K562 (cell line): ENCODE measurements at regions not wholly inside any gene's neighbourhood (a gene's known extent, or its start where the extent isn't known, plus 50 kb on each side); places are given as distances from the start of the nearest gene placed in this dataset.
"Not testable (repeated sequence)": the region's sequence is repeated elsewhere in the genome, so short reads cannot be mapped to it uniquely, and the experiment has no call there.

ENCODE experiments used
- ATAC-seq: fragments of 200-7000 bp; cut with Tn5 transposase; 3 replicates; pipeline ENCODE4 v1.9.1; 2020; ENCODE audit warnings: moderate library complexity
- BruUV-seq: library from RNA; stranded (reverse); fragments of 400-500 nt; replicated peaks from 2 replicates; lab custom pipeline; 2021; lab: Mats Ljungman, UMichigan
- CTCF ChIA-PET: fragments of 300-600 bp; formaldehyde crosslinking; extraction: SDS; loops from one replicate; lab custom pipeline; 2021; ENCODE audit warnings: low intra/inter-chr PET ratio; lab: Yijun Ruan, JAX
- POLR2A ChIA-PET: fragments of 300-600, 350-650 bp; sonication (Branson Sonifier 250); formaldehyde crosslinking; extraction: SDS; loops from one replicate; lab custom pipeline; 2021; ENCODE audit warnings: antibody characterized with exemption, inconsistent platforms; lab: Yijun Ruan, JAX
- DNase-seq, 4 experiments: peaks; one replicate each; pipeline versions ENCODE4 v3.0.0 to v3.0.0-alpha.2; 2011 to 2018; ENCODE audit warnings: low spot score in 3 of 4, mixed read lengths in 3 of 4; ENCODE audit errors: extremely low read depth in 1 of 4
- FAIRE-seq: peaks from 2 replicates; lab custom pipeline; 2011; peaks lifted over from hg19 to GRCh38; lab: Jason Lieb, UNC
- H2AFZ ChIP-seq: 2 replicates; pipeline ENCODE4 v1.6.0; 2011; ENCODE audit warnings: low read depth, low read length, control low read depth, inconsistent platforms
- H3K27ac ChIP-seq: fragments of 200-600 bp; 3 replicates; pipeline ENCODE4 v1.8.0; 2011; ENCODE audit warnings: low read depth, mild to moderate bottlenecking, control low read depth, inconsistent platforms, low read length, moderate library complexity, mixed read lengths; ENCODE audit errors: extremely low read depth
- H3K27me3 ChIP-seq, 2 experiments: fragments of 300-600 bp in 1 of 2; 2 replicates in 1 of 2; 3 replicates in 1 of 2; pipeline versions ENCODE4 v1.6.0 to v1.8.0; 2011; ENCODE audit warnings: inconsistent platforms in 2 of 2, low read length in 2 of 2, mild to moderate bottlenecking in 1 of 2, mixed read lengths in 1 of 2, moderate library complexity in 1 of 2; ENCODE audit not compliant: control insufficient read depth in 2 of 2, insufficient read depth in 2 of 2
- H3K36me3 ChIP-seq: fragments of 300-600 bp; 3 replicates; pipeline ENCODE4 v1.8.0; 2011; ENCODE audit warnings: mild to moderate bottlenecking, low read length, inconsistent platforms; ENCODE audit not compliant: control insufficient read depth, insufficient read depth
- H3K4me1 ChIP-seq, 2 experiments: fragments of 200-600 bp in 1 of 2; replicated peaks in 1 of 2; 2 replicates in 1 of 2; 3 replicates in 1 of 2; pipeline versions ENCODE4 v1.5.1 to v1.8.0; 2011; ENCODE audit warnings: inconsistent platforms in 2 of 2, low read length in 2 of 2, mild to moderate bottlenecking in 1 of 2, mixed read lengths in 1 of 2, moderate library complexity in 1 of 2; ENCODE audit not compliant: control insufficient read depth in 2 of 2, insufficient read depth in 2 of 2
- H3K4me2 ChIP-seq: 2 replicates; pipeline ENCODE4 v1.6.1; 2011; ENCODE audit warnings: low read length, control low read depth, inconsistent platforms, mixed read lengths; ENCODE audit not compliant: insufficient read depth
- H3K4me3 ChIP-seq: fragments of 200-600 bp; sonication (generic), shearing (Covaris generic); 2 replicates; pipeline ENCODE4 v1.5.1; 2016; ENCODE audit warnings: control low read depth, inconsistent platforms
- H3K79me2 ChIP-seq: fragments of 200-600 bp; 3 replicates; pipeline ENCODE4 v1.8.0; 2011; ENCODE audit warnings: low read length, inconsistent platforms; ENCODE audit not compliant: control insufficient read depth, insufficient read depth
- H3K9ac ChIP-seq, 2 experiments: 2 replicates each; pipeline versions ENCODE4 v1.6.0 to v1.6.1; 2011; ENCODE audit warnings: low read depth in 2 of 2, low read length in 2 of 2, control low read depth in 1 of 2, inconsistent platforms in 1 of 2, mild to moderate bottlenecking in 1 of 2, mixed read lengths in 1 of 2; ENCODE audit not compliant: insufficient read depth in 1 of 2
- H3K9me1 ChIP-seq: one replicate; pipeline ENCODE4 v1.6.0; 2011; ENCODE audit warnings: inconsistent platforms, mild to moderate bottlenecking, low read length, moderate library complexity; ENCODE audit not compliant: control insufficient read depth, insufficient read depth
- H3K9me3 ChIP-seq: replicated peaks from 2 replicates; pipeline ENCODE4 v1.5.1; 2011; ENCODE audit warnings: low read depth, low read length, inconsistent platforms; ENCODE audit not compliant: control insufficient read depth, insufficient read depth
- H4K20me1 ChIP-seq: replicated peaks from 2 replicates; pipeline ENCODE4 v1.6.1; 2011; ENCODE audit warnings: low read length, inconsistent platforms, mixed read lengths; ENCODE audit not compliant: control insufficient read depth, insufficient read depth
- ATF1 ChIP-seq, 2 experiments: fragments of 450-650 bp in 1 of 2; IDR thresholded peaks; 2 replicates each; pipeline ENCODE4 v1.6.1; 2016; ENCODE audit warnings: missing compliant biosample characterization in 1 of 2, missing genetic modification characterization in 1 of 2
- BCOR ChIP-seq: fragments of 450-650 bp; IDR thresholded peaks from 2 replicates; pipeline ENCODE4 v1.6.1; 2016
- POLR2G ChIP-seq: fragments of 200-400 bp; formaldehyde crosslinking; IDR thresholded peaks from 2 replicates; pipeline ENCODE4 v1.6.1; 2017; ENCODE audit warnings: low read depth, mild to moderate bottlenecking, antibody characterized with exemption, low read length, moderate library complexity
- RBM22 ChIP-seq: fragments of 200-400 bp; formaldehyde crosslinking; IDR thresholded peaks from 2 replicates; pipeline ENCODE4 v1.6.1; 2018; ENCODE audit warnings: low read length, low read depth; ENCODE audit not compliant: poor library complexity, severe bottlenecking
- SMARCA5 ChIP-seq: fragments of 450-650 bp; IDR thresholded peaks from 2 replicates; pipeline ENCODE4 v1.6.1; 2016
- ZNF146 ChIP-seq: IDR thresholded peaks from one replicate; pipeline ENCODE4 v1.6.1; 2018; ENCODE audit warnings: missing compliant biosample characterization; ENCODE audit not compliant: unreplicated experiment
- WGBS: fragments of 100-300 bp; shearing (Covaris generic); methylation state at CpG from one replicate; pipeline ENCODE4 v1.1.6; 2016; ENCODE audit warnings: low coverage, mixed read lengths; ENCODE audit not compliant: insufficient coverage; ENCODE audit errors: missing lambda C conversion rate; 5-methylcytosine and 5-hydroxymethylcytosine counted together
- in situ Hi-C: fragments of 300-500 bp; cut with MboI; formaldehyde crosslinking; loops from 4 replicates; pipeline ENCODE4 v1.15.0; 2018; ENCODE audit warnings: inconsistent platforms, mixed read lengths
- intact Hi-C: fragments of 100-400 bp; cut with micrococcal nuclease; formaldehyde crosslinking; loops from 2 replicates; pipeline ENCODE4 v1.14.2; 2022

DNA sequence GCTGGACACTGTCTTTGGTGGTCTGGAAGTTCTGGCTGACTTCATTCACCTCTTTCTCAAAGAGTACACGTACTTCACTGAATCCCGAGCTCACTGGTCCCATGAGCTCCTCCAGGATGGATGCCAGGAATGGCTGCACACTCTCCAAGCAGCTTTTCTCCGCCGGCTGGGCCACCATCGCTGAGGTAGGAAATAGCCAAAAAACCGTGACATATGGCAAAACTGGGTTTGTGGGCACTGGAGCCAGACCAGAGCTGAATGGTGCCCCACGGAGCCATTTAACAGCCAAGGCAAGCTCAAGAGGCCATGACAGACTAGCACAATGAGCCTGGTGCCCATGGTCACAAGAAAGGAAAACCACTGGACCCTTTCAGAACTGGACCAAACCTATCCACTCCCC is 64.0 kb upstream of the EDEM3 start:
- BruUV-seq = no TSS peak
- in situ Hi-C loops = no loop called here
- no peaks in the 10 kb centered on the region for H3K4me1 ChIP-seq
- H3K9me3 ChIP-seq = no peaks in the 10 kb centered on the region
- CTCF ChIA-PET = no interaction called here
- no peaks in the 10 kb centered on the region for H4K20me1 ChIP-seq
- TF ChIP-seq RBM22 (peak; percentile 31), ATF1 (CRISPR knock-in tag; IDR thresholded peaks at IDR 0.05) (no peak), ATF1 (tag; IDR thresholded peaks at IDR 0.05) (no peak), POLR2G (0 out of 2 replicates have a peak, but pooled peaks have one; percentile 23)
- TF ChIP-seq, all 486 proteins: peak for 2
- intact Hi-C loops = no loop called here
- POLR2A ChIA-PET = interaction anchor here (0.6 to 1.7 kb wide), 3 partner anchors 9 to 27 kb away, joined by 3 read pairs; no protein-coding TSS in a partner anchor
- no peaks in the 10 kb centered on the region for H3K27me3 ChIP-seq
- H3K9me1 ChIP-seq = no peaks in the 10 kb centered on the region
- peaks cover 35% of the 10 kb centered on the region; the same call in 2 of the 3 replicates for H3K36me3 ChIP-seq
- no peaks in the 10 kb centered on the region for H3K79me2 ChIP-seq
- no peak overlapping the region for H3K4me2 ChIP-seq
- H2AFZ ChIP-seq = no peak overlapping the region
- H3K9ac ChIP-seq = 0 out of 4 replicates have a peak overlapping the region, but pooled peaks of 1 of the 2 experiments have one; percentile 22
- FAIRE-seq (no peak), ATAC-seq (no peak), DNase-seq (no peak)
- no peak overlapping the region for H3K27ac ChIP-seq
- WGBS = 79% methylated on average over 7 of the region's 7 CpGs
- no peak overlapping the region for H3K4me3 ChIP-seq

DNA sequence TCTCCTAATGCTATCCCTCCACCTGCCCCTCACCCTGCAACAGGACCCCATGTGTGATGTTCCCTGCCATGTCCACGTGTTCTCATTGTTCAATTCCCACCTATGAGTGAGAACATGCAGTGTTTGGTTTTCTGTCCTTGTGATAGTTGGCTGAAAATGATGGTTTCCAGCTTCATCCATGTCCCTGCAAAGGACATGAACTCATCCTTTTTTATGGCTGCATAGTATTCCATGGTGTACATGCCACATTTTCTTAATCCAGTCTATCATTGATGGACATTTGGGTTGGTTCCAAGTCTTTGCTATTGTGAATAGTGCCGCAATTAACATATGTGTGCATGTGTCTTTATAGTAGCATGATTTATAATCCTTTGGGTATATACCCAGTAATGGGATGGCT is 62.3 kb upstream of the EDEM3 start:
- H3K9ac ChIP-seq, ATAC-seq, BruUV-seq, in situ Hi-C loops, H2AFZ ChIP-seq, FAIRE-seq, DNase-seq, H4K20me1 ChIP-seq, H3K4me3 ChIP-seq, H3K79me2 ChIP-seq, H3K4me2 ChIP-seq, H3K27ac ChIP-seq, H3K9me3 ChIP-seq, H3K4me1 ChIP-seq, CTCF ChIA-PET, H3K9me1 ChIP-seq, intact Hi-C loops, H3K27me3 ChIP-seq: not testable (repeated sequence)
- 52% methylated on average over 2 of the region's 2 CpGs for WGBS
- TF ChIP-seq ZNF146 (CRISPR knock-in tag) = peak; percentile 82
- TF ChIP-seq BCOR = 0 out of 2 replicates have a peak, but pooled peaks have one; percentile 40
- TF ChIP-seq SMARCA5 = 0 out of 2 replicates have a peak, but pooled peaks have one; percentile 40
- H3K36me3 ChIP-seq = peaks cover 23% of the 10 kb centered on the region; the same call in 2 of the 3 replicates
- POLR2A ChIA-PET = interaction anchor here (0.9 to 2.8 kb wide), 2 partner anchors 28 to 157 kb away, joined by 3 to 11 read pairs; partner anchors contain the start of gene NIBAN1
